Ascending aorta (tissue), 2 donors: ENCODE measurements at regions not wholly inside any gene's neighbourhood (a gene's known extent, or its start where the extent isn't known, plus 50 kb on each side); places are given as distances from the start of the nearest gene placed in this dataset.

Source experiments
- DNase-seq, 2 donors: peaks; one replicate each; pipeline ENCODE4 v3.0.0-alpha.2; 2019; ENCODE audit warnings: low spot score in 2 of 2
- H3K27ac ChIP-seq, 2 donors: fragments of 200-600 bp; sonication (generic); one replicate each; pipeline ENCODE4 v1.5.1; 2016 to 2017; ENCODE audit warnings: mild to moderate bottlenecking in 1 of 2
- H3K27me3 ChIP-seq: fragments of 200-600 bp; sonication (generic); one replicate; pipeline ENCODE4 v1.5.1; 2017
- H3K36me3 ChIP-seq, 2 donors: fragments of 200-600 bp; sonication (generic); one replicate each; pipeline ENCODE4 v1.5.1; 2016
- H3K4me1 ChIP-seq, 2 donors: fragments of 200-600 bp; sonication (generic); one replicate each; pipeline ENCODE4 v1.5.1; 2016 to 2017; ENCODE audit warnings: mild to moderate bottlenecking in 1 of 2
- H3K4me3 ChIP-seq, 2 donors: fragments of 200-600 bp; sonication (generic); one replicate each; pipeline ENCODE4 v1.5.1; 2016 to 2017; ENCODE audit warnings: mild to moderate bottlenecking in 1 of 2
- H3K9me3 ChIP-seq, 2 donors: fragments of 200-600 bp; sonication (generic); one replicate each; pipeline ENCODE4 v1.5.1; 2016
- CTCF ChIP-seq, 3 experiments: fragments of 200-600 bp in 2 of 3; fragments of 450-650 bp in 1 of 3; sonication (generic) in 2 of 3; IDR thresholded peaks; one replicate each; pipeline ENCODE4 v1.5.1; 2016 to 2019; ENCODE audit warnings: antibody characterized with exemption in 3 of 3, mild to moderate bottlenecking in 1 of 3, moderate library complexity in 1 of 3
- intact Hi-C: fragments of 100-400 bp; cut with DNase I; formaldehyde crosslinking; loops from one replicate; pipeline ENCODE4 v1.15.1; 2023

- Histone ChIP-seq H3K4me3 (no peak overlapping the region), H3K4me1 (no peaks in the 10 kb centered on the region), H3K27me3 (no peaks in the 10 kb centered on the region), H3K36me3 (no peaks in the 10 kb centered on the region), H3K27ac (no peak overlapping the region), H3K9me3 (peaks cover 0 to 5% of the 10 kb centered on the region in 2 donors)
- no peak for DNase-seq
- intact Hi-C loops = no loop called here
- no peak for TF ChIP-seq CTCF (IDR thresholded peaks at IDR 0.05)
These were observed 142.4 kb upstream of the SLC24A3 start for GRCh38 chr20:19070026-19070425.

GRCh38 chr20:19070681-19071445, 141.6 kb upstream of the SLC24A3 start:
- Histone ChIP-seq H3K36me3 (no peaks in the 10 kb centered on the region), H3K4me1 (no peaks in the 10 kb centered on the region), H3K27ac (no peak overlapping the region), H3K4me3 (no peak overlapping the region), H3K9me3 (no peaks in the 10 kb centered on the region), H3K27me3 (no peaks in the 10 kb centered on the region)
- DNase-seq = no peak
- TF ChIP-seq CTCF (IDR thresholded peaks at IDR 0.05) = no peak
- intact Hi-C loops = no loop called here

DNA sequence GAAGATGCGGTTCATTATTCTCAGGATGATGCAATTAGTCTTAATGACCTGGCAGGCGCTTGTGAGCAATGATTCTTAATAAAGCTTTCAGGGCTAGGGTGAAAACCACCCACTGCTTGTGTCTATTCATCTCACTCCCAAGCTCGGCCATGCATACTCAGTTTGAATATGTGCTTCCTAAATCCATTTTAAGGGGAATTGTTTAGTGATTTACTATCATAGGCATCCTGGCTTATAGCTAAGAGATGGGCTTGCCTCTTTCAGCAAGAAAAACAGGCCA, 141.1 kb upstream of the SLC24A3 start:
- Histone ChIP-seq H3K36me3 (no peaks in the 10 kb centered on the region), H3K9me3 (no peaks in the 10 kb centered on the region), H3K4me3 (no peak overlapping the region), H3K27me3 (no peaks in the 10 kb centered on the region), H3K4me1 (no peaks in the 10 kb centered on the region), H3K27ac (no peak overlapping the region)
- TF ChIP-seq CTCF (IDR thresholded peaks at IDR 0.05) = no peak
- intact Hi-C loops = no loop called here
- DNase-seq = no peak

DNA sequence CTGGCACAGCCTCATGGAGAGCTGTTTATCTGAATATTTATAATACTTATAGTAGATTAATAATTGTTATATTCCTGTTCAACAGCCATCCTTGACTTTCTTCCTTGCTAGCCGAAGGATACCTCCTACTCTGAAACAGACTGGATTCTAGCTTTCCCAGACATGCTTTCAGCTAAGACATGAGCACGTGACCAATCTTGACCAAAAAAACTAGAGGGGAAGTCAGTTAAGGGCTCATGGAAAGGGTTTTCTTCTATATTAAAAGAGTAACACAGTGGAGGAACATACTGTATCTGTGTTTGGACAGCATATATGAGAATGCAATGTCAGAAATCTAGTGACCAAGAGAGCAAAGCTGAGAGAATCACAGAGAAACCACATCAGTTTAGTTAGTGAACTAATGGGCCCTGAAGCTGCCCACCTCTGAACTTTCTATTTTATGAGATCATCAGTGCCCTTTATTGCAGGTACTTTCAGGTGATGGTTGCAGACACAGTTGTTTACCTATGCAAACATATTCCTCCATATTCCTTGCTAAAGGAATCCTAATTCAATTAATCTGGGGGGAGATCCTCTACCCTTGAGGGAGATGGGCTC, 140.4 kb upstream of the SLC24A3 start:
- DNase-seq = no peak
- Histone ChIP-seq H3K4me1 (no peaks in the 10 kb centered on the region), H3K27ac (no peak overlapping the region), H3K36me3 (no peaks in the 10 kb centered on the region), H3K27me3 (no peaks in the 10 kb centered on the region), H3K9me3 (no peaks in the 10 kb centered on the region), H3K4me3 (no peak overlapping the region)
- TF ChIP-seq CTCF (IDR thresholded peaks at IDR 0.05) = no peak
- intact Hi-C loops = no loop called here

GRCh38 chr20:19072988-19073387, 139.5 kb upstream of the SLC24A3 start:
- Histone ChIP-seq H3K4me3 (no peak overlapping the region), H3K9me3 (no peaks in the 10 kb centered on the region), H3K27ac (no peak overlapping the region), H3K4me1 (no peaks in the 10 kb centered on the region), H3K27me3 (no peaks in the 10 kb centered on the region), H3K36me3 (no peaks in the 10 kb centered on the region)
- DNase-seq = no peak
- no peak for TF ChIP-seq CTCF (IDR thresholded peaks at IDR 0.05)
- intact Hi-C loops = no loop called here
